ENCODE measurements at regions not wholly inside any gene's neighbourhood (a gene's known extent, or its start where the extent isn't known, plus 50 kb on each side); places are given as distances from the start of the nearest gene placed in this dataset.
A peak's percentile ranks its signal among the peaks of the same experiment; 100 is the strongest.
"Not testable (repeated sequence)": the region's sequence is repeated elsewhere in the genome, so short reads cannot be mapped to it uniquely, and the experiment has no call there.

DNA sequence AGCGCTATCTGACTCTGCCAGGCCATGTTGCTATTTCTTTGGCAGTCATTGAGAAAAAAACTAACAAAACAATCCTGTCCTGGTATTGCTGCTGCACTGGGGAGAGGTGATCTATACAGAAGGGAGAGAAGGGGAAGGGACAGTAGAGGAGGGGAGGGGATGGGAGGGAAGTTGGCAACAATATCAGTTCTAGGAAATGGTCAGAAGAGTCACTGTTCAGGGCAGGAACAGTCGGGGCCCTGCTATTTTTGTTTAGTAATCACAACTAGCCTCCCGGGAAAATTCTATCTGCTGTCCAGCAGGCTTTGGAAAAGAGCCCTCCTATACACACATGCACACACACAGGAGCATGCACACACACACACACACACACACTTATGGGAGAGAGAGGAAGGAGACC, 142.3 kb upstream of the CARMIL1 start:
- no peak for DNase-seq
- ATAC-seq (ENCODE audit: poor library complexity), result peak; percentile 62
- intact Hi-C loops (cut with DNase I), result no loop called here

- ATAC-seq (ENCODE audit: poor library complexity), result no peak
- no peak for DNase-seq
- intact Hi-C loops (cut with DNase I), result no loop called here
These were observed 141.7 kb upstream of the CARMIL1 start for GRCh38 chr6:25137480-25137879.

DNA sequence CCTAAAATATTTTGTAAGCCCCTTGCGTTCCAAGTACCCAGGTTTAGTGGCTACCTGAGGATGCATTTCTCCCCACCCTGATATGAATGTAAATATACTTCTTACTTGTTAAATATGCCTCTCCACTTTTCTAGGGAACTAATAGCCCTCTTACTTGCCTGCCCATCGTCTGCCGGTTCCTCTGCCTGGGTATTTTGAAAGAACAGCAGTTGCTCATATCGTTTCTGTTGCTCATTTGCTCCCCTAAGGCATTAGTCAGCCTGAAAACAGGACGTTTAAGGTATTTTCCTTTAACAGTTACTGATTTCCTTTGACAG, 141.3 kb upstream of the CARMIL1 start:
- DNase-seq (no peak), ATAC-seq (ENCODE audit: poor library complexity) (peak; percentile 45)
- intact Hi-C loops (cut with DNase I), result no loop called here

DNA sequence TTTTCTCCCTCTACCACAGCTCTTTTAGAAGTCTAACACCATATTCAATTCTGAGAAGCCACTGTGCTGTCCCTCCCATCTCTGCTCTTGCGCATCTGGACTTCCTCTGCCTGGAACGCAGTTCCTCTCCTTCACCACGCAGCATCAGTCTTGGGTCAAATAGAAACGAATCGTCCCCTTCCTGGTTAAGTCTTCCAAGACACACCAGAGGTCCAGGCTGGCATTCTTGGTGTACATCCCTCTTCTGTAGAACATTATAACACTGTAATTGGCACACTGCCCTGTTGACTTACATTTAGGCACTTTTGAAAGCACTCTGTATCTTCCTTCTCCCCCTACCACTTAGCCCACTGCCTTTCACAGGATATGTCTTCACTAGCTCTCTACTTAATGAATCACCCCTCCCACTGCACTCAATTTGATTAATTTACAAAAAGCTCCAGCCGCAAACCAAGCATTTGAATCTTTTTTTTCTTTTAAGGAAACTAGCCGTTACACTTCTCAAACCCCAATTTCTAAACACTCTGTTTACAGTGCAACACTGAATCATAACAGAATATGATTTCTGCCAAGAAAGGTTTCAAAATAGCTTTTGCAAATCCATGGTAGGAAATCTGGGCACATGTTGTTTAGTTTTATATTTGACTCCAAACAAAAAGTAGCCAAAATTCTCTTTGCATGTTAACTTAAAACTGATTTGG, 140.8 kb upstream of the CARMIL1 start:
- intact Hi-C loops (cut with DNase I), result no loop called here
- DNase-seq (peak; percentile 48), ATAC-seq (ENCODE audit: poor library complexity) (peak; percentile 93)

- DNase-seq (no peak), ATAC-seq (ENCODE audit: poor library complexity) (peak; percentile 6)
- intact Hi-C loops (cut with DNase I), result no loop called here
These were observed 140.2 kb upstream of the CARMIL1 start for GRCh38 chr6:25138934-25139415.

GRCh38 chr6:25139608-25140007, 139.6 kb upstream of the CARMIL1 start:
- intact Hi-C loops (cut with DNase I); DNase-seq; ATAC-seq (ENCODE audit: poor library complexity): not testable (repeated sequence)

- DNase-seq (no peak), ATAC-seq (ENCODE audit: poor library complexity) (no peak)
- intact Hi-C loops (cut with DNase I), result no loop called here
These were observed 136.7 kb upstream of the CARMIL1 start for GRCh38 chr6:25142506-25142905.

DNA sequence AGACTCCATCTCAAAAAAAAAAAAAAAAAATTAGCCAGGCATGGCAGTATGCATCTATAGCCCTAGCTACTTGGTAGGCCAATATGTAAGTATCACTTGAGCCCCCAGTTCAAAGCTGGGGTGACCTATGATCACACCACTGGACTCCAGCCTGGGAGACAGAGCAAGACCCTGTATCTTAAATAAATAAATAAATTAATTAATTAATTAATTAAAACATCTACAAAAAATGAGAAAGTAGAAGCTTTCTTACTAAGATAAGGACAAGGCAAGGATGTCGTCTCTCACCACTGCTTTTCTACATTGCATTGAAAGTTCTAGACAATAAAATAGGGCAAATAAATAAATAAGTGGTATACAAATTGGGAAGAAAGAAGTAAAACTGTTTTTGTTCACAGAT, 134.3 kb upstream of the CARMIL1 start:
- ATAC-seq (ENCODE audit: poor library complexity) (no peak), DNase-seq (no peak)

DNA sequence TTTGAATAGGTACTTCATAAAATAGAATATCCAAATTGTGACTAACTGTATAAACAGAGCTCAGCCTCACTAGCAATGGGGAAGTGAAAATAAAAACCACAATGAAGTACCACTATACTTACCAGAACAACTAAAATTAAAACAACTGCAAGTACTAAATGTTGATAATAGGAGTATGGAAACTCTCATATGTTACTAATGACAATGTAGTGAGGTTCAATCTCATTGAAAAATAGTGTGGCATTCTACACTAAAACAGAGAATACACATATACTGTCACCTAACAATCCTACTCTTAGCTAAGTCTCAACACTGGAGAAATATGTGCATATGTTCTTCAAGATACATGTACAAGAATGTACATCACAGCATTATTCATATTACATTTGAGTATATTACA, 132.0 kb upstream of the CARMIL1 start:
- ATAC-seq (ENCODE audit: poor library complexity) (no peak), DNase-seq (no peak)

More for the DNA sequence above, 134.3 kb upstream of the CARMIL1 start:
- intact Hi-C loops (cut with DNase I), result no loop called here

GRCh38 chr6:25150031-25150430, 129.1 kb upstream of the CARMIL1 start:
- no peak for ATAC-seq (ENCODE audit: poor library complexity)
- DNase-seq, result no peak
- intact Hi-C loops (cut with DNase I), result no loop called here

More for the DNA sequence above, 132.0 kb upstream of the CARMIL1 start:
- intact Hi-C loops (cut with DNase I), result no loop called here

DNA sequence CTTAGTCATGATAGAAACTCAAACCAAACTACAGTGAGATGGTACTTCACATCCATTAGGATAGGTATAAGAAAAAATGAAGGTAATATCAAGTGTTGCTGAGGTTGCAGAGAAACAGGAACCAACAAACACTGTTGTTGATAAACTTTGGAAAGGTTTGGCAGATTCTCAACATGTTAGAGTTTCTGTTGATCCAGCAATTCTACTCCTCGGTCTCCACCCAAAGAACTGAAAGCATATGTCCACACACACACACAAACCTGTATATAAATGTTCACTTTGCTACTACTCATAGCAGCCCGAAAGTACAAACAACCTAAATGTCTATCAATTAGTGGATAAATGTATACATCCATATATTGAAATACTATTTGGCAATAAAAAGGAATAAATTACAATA, 128.3 kb upstream of the CARMIL1 start:
- intact Hi-C loops (cut with DNase I), result no loop called here
- no peak for ATAC-seq (ENCODE audit: poor library complexity)
- no peak for DNase-seq

DNA sequence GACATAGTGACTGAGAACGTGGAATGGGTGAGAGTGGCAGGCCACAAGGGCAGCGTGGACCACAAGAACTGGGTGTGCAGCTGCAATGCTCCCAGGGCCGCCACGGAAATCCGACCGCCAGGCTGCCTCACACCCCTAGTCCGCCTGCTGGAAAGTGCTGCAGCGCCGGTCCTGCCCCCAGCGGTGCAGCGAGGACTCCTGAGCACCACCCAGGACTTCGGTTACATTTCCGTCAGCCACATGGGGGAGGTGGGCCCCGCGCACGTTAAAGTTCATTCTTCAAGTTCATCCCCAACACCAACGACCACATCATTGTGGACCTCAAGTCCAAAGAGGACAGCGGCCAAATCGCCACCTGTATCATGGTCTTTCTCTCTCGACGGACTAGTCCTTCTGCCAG, 126.1 kb upstream of the CARMIL1 start:
- intact Hi-C loops (cut with DNase I), result no loop called here
- ATAC-seq (ENCODE audit: poor library complexity) (no peak), DNase-seq (no peak)

DNA sequence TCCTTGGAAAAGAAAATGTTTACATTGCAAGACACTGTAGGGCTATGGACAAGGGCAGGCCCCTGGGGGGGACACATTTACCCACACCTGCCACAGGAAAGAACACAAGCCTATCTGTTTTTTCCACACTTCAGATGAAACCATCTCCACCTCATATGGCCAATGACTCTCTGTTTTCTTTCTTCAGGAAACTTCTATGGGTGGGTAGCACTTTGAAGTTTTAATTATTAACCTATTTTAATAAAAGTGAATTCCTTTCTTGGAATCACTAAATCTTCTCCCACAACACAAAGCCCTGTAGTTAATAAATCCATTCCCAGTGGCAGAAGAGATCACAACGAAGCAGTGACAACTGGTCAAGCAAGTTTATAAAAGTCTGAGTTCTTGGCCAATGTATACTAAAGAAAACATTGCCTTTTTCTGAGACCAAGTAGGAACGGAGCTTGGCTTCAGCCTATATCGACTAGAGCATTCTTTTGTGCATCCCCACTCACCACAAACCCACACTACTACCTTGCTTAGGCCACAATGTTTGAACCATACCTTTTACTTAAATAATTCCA, 125.1 kb upstream of the CARMIL1 start:
- no peak for ATAC-seq (ENCODE audit: poor library complexity)
- intact Hi-C loops (cut with DNase I), result no loop called here
- DNase-seq, result no peak

DNA sequence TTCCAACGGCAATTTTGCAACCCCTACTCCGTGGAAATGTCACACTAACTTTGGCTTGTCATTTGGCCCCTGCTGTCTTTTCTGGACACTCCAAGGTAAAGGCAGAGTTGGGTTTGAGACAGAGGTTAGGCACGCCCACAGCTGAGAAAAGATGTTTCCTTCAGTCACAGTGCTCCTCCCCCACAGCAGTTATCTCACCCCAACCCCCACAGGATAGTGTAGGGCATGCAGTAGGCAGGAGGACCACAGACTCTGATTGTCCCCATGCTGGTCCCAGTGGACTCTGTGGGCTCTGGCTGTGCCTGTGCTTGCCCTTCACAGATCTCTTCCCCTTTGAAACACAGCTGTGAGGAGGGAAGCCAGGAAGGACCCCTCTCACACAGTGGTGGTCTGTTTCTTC, 124.0 kb upstream of the CARMIL1 start:
- ATAC-seq (ENCODE audit: poor library complexity) (no peak), DNase-seq (no peak)
- intact Hi-C loops (cut with DNase I), result no loop called here

DNA sequence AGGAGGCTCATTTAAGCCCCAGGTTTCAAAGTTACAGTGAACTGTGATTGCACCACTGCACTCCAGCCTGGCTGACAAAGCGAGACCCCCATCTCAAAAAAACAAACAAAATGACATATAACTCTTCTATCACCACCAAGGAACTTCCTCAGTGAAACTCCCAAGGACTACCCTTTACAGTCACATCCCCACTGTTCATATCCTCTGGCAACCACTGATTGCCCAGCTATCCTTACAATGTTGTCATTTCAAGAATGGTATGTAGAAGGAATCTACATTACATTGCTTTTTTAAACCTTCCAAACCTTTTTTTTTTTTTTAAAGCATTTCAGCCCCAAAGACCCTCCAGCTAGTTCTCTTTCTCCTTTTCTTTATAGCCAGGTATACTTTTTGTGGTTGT, 123.1 kb upstream of the CARMIL1 start:
- intact Hi-C loops (cut with DNase I), result no loop called here
- ATAC-seq (ENCODE audit: poor library complexity) (no peak), DNase-seq (no peak)

GRCh38 chr6:25157183-25157582, 122.0 kb upstream of the CARMIL1 start:
- no peak for DNase-seq
- ATAC-seq (ENCODE audit: poor library complexity), result no peak
- intact Hi-C loops (cut with DNase I), result no loop called here

- intact Hi-C loops (cut with DNase I), result no loop called here
- ATAC-seq (ENCODE audit: poor library complexity) (no peak), DNase-seq (no peak)
These were observed 121.3 kb upstream of the CARMIL1 start for GRCh38 chr6:25157842-25158241.

DNA sequence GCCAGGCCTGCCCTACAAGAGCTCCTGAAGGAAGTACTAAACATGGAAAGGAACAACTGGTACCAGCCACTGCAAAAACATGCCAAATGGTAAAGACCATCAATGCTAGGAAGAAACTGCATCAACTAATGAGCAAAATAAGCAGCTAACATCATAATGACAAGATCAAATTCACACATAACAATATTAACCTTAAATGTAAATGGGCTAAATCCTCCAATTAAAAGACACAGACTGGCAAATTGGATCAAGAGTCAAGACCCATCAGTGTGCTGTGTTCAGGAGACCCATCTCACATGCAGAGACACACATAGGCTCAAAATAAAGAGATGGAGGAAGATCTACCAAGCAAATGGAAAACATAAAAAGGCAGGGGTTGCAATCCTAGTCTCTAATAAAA, 119.0 kb upstream of the CARMIL1 start:
- DNase-seq; intact Hi-C loops (cut with DNase I); ATAC-seq (ENCODE audit: poor library complexity): not testable (repeated sequence)

GRCh38 chr6:25165177-25165576, 114.0 kb upstream of the CARMIL1 start:
- DNase-seq, result no peak
- no peak for ATAC-seq (ENCODE audit: poor library complexity)
- intact Hi-C loops (cut with DNase I), result no loop called here

DNA sequence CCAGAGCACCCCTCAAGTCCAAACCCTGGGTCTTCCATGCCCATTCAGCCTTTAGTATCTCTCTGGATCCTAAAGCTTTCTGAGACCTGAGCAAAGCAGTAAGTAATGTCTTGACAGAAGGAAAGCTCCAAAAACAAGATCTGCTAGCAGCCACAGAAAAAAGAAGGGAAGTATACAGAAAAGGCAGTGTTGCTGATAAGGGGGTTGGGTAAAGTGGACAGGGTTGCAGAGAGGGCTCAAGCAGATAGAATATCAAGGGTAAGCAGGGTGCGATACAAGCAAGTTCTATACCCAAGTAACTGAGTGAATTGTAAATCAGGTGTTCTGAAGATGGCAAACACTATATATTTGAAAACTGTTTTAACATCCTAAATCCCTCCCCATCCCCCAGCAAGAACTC, 113.4 kb upstream of the CARMIL1 start:
- intact Hi-C loops (cut with DNase I), result no loop called here
- ATAC-seq (ENCODE audit: poor library complexity), result no peak

More for the DNA sequence above, 113.4 kb upstream of the CARMIL1 start:
- no peak for DNase-seq

Data from Right ventricle myocardium superior (tissue), 1 donor.